H7 (cell line): ENCODE measurements at regions not wholly inside any gene's neighbourhood (a gene's known extent, or its start where the extent isn't known, plus 50 kb on each side); places are given as distances from the start of the nearest gene placed in this dataset.

Source experiments
- DNase-seq: peaks from one replicate; pipeline ENCODE4 v3.0.0; 2012
- H3K27me3 ChIP-seq: 2 replicates; pipeline ENCODE4 v1.6.0; 2011; ENCODE audit warnings: mild to moderate bottlenecking, low read length; ENCODE audit not compliant: control insufficient read depth, insufficient read depth
- H3K36me3 ChIP-seq: replicated peaks from 2 replicates; pipeline ENCODE4 v1.5.1; 2011; ENCODE audit warnings: low read length; ENCODE audit not compliant: control insufficient read depth, insufficient read depth
- H3K4me3 ChIP-seq: 2 replicates; pipeline ENCODE4 v1.5.1; 2011; ENCODE audit warnings: low read depth, mild to moderate bottlenecking, control low read depth, low read length, moderate library complexity; ENCODE audit not compliant: insufficient read depth

DNA sequence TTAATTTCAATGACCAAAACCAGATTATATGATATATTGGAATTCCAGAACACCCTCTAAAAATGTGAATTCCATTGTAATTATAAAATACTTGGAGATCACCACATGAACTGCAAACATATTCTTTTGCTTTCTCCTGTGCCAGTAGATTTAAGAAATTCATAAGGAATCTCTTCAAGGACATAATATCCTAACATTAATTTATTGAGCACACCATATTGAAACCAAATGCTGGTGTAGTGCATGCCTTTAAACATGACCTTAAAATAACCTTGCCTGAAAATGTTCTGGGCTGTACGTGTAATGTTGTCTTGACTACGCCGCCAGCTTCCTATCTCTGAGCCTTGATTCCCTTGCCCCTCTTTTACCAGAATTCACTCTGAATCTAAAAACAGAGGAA, 205.0 kb upstream of the ACTBL2 start:
- no peak overlapping the region for H3K4me3 ChIP-seq
- no peaks in the 10 kb centered on the region for H3K27me3 ChIP-seq
- no peaks in the 10 kb centered on the region for H3K36me3 ChIP-seq
- DNase-seq = no peak

DNA sequence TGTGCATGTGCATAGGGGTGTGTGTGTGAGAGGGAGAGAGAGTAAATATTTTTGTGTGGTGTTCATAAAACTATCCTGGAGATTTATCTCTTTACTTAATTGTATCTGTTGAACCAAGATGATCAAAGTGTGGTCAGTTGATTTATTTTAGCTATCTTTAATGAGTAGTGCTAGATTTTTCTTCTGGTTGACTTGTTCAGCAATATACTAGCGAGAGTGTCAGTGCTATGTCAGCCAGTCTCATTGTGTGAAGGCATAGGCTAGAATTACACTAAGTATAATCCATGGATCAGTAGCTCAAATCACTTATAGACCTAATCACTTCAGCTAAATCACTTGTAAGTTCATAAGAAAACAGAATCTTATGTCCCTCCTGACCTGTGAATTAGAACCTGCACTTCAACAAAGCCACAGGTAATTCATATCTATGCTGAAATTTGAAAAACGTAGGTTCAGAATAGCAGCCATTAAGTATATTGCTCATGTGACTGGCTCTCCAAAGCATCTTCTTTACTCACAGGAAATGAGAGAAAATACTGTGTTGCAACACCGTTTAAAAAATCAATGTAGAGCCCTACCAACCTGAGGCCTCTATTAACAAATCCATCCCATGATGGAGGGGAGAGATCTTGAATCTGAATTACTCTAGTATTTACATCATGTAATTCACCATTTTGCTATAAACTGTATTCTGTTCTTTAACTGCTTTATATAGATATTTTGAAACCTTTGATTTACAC, 203.1 kb upstream of the ACTBL2 start:
- H3K27me3 ChIP-seq = no peaks in the 10 kb centered on the region
- no peaks in the 10 kb centered on the region for H3K36me3 ChIP-seq
- DNase-seq = no peak
- no peak overlapping the region for H3K4me3 ChIP-seq

DNA sequence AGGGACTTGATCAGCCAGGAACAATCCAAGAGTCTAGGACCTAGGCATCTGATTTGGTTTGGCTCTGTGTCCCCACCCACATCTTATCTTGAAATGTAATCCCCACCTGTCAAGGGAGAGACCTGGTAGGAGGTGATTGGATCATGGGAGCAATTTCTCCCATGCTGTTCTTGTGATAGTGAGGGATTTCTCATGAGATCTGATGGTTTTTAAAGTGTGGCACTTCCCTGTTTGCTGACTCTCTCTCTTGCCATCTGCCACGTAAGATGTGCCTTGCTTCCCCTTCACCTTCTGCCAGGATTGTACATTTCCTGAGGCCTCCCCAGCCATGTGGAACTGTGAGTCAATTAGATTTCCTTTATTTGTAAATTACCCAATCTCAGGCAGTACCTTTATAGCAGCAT, 201.7 kb upstream of the ACTBL2 start:
- DNase-seq = no peak
- no peaks in the 10 kb centered on the region for H3K36me3 ChIP-seq
- H3K27me3 ChIP-seq = no peaks in the 10 kb centered on the region

DNA sequence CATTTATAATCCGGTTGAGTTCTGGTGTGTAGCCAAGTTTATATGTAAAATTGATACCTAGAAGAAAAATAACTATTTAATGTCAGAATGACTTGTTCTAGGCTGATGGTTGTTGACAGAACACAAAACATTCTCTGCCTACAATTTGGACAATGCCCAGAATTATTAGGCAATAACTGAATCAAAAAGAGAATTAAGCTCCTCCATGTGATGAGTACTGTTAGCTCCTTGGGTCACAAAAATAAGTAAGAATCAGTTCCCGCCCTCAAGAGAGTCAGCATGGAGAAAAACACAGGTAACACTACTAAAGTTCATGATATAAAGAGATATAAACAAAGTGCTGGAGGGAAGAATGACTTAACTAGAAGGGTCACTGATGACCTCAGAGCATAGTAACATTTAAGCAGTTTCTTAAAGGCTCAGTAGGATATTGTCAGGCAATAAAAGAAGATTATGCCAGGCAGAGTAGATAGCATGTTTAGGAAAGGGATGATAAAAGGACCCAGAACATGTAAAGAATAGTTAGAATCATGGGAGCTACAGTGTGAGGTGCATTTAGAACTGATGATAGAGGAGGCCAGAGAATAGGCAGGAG, 200.5 kb upstream of the ACTBL2 start:
- Histone ChIP-seq H3K36me3 (no peaks in the 10 kb centered on the region), H3K27me3 (no peaks in the 10 kb centered on the region), H3K4me3 (no peak overlapping the region)
- DNase-seq = no peak

More for the DNA sequence above, 201.7 kb upstream of the ACTBL2 start:
- H3K4me3 ChIP-seq = no peak overlapping the region

DNA sequence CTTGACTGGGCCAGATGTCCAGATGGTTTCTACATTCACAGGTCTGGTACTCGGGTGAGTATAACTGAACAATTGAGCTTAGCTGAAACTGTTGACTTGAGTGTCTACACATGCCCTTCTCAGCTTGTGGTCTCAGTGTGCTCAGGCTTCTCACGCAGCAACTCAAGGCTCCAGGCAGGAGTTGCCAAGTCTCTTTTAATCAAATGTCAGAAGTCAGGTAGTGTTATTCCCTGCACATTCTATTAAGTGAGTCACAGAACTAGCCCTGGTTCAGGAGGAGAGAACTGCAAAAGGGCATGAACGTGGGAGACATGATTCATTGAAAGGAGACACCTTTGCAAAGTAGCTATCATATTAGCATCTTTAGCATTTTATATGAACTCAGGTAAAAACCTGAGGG, 199.3 kb upstream of the ACTBL2 start:
- no peaks in the 10 kb centered on the region for H3K36me3 ChIP-seq
- no peaks in the 10 kb centered on the region for H3K27me3 ChIP-seq
- no peak for DNase-seq
- no peak overlapping the region for H3K4me3 ChIP-seq

DNA sequence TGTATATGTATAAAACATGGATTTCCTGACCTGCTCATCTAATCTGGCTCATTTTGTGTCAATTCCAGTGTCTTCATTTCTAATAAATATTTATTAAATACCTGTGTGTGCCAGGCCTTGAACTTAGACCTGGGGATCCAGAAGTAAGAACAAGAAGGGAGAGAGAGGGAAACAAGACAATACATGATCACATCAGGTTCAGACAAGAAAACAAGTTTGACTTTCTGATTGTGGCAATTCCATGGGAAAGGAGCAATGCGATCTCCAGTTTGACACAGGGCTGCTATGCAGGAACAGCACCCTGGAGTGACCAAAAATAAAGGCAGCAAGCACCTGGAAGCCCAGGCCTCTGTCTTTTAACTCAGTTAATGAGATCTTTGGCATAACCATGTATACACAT, 198.1 kb upstream of the ACTBL2 start:
- DNase-seq = no peak
- Histone ChIP-seq H3K36me3 (no peaks in the 10 kb centered on the region), H3K27me3 (no peaks in the 10 kb centered on the region), H3K4me3 (no peak overlapping the region)

DNA sequence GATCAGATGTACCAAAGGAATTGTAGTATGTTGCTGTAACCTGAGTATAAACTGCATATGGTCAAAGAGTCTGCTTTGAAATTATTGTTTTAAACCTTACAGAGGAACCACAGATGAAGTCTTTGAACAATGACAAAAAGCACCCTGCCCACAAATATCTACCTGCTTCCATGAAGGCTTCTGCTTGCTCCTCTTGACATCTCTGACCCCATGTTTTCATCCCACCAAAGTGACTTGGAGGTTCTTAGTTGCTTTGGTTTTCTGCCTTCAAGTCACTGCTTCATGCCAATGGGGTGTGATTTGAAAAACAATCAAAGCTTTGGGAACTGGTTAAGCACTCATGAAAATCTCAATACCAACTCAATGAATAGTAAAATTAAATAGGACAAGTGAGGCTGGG, 194.6 kb upstream of the ACTBL2 start:
- no peaks in the 10 kb centered on the region for H3K27me3 ChIP-seq
- no peak for DNase-seq
- no peak overlapping the region for H3K4me3 ChIP-seq
- no peaks in the 10 kb centered on the region for H3K36me3 ChIP-seq

DNA sequence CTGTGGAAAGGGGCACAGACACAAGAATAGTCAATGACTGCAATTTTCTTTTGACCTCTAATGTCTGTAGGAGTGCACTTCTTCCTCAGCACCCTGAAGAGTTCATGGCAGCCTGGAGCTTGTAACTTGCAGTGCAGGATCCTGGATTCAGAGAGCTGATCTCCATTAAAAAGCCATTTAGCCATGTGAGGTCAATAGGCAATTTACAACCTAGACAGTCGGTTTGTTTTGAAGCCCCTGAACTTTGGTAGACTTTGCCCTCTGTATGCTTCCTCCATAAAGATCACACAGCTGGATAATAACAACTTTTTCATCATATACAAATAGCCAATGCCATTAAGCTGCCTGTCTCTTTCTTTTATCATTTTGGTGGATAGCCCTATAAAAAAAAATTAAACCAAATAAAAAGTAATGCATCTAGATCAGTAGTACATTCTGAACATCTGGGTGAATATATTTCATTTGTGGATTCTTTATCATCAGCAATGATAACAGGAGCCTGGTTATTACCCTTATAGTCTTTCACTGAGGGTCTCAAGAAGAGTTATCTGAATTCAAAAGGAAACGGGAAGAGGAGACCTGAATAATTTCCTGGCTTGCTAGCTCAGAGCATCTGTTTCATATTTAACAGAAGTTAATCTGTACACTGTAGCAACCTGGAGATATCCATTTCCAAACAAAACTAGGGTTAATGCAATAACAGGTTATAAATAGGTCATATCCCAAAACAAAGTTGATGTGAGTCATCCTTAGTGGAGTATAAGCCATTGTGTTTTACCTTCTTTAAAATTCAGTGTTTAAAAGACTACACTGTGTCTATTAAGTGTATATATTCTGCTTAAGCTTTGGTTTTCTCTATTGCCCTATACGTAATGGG, 193.8 kb upstream of the ACTBL2 start:
- Histone ChIP-seq H3K4me3 (no peak overlapping the region), H3K27me3 (no peaks in the 10 kb centered on the region), H3K36me3 (no peaks in the 10 kb centered on the region)
- DNase-seq = no peak

DNA sequence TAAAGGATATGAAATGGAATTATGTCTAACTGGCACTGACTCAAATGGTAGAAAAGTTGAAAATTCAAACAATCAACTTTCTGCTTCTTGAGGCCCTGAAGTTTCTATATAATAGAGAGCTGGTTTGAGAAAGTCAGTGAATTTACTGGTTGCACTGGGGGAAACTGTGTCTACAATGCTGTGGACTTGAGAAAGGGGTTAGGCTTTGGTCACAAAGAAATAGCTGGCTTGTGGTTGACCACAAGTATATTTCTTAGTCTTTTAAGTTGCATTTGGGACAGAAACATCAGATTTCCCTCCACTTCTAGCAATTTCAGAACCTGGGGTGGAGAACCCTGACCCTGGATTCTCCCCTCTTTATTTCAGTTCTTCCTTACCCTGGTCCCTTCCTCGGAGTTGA, 192.6 kb upstream of the ACTBL2 start:
- DNase-seq = no peak
- H3K27me3 ChIP-seq = no peaks in the 10 kb centered on the region
- H3K4me3 ChIP-seq = no peak overlapping the region
- no peaks in the 10 kb centered on the region for H3K36me3 ChIP-seq

DNA sequence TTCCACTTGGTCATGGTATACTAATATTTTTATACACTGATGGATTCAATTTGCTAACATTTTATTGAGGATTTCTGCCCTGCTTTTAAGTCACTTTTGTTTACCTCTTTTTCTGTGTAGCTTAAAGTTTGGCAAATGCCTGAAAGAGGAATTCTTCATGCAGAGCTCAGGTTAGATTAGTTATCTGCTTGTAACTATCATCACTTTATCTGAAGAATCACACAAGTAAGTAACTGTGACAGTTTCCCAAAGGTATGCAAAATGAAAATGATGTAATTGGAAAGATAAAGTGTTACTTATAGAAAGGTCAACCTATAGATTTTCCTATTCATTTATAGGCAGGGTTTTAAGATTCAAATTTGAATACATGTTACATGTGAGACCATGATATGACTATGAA, 188.8 kb upstream of the ACTBL2 start:
- DNase-seq = no peak
- Histone ChIP-seq H3K36me3 (no peaks in the 10 kb centered on the region), H3K27me3 (no peaks in the 10 kb centered on the region), H3K4me3 (no peak overlapping the region)

DNA sequence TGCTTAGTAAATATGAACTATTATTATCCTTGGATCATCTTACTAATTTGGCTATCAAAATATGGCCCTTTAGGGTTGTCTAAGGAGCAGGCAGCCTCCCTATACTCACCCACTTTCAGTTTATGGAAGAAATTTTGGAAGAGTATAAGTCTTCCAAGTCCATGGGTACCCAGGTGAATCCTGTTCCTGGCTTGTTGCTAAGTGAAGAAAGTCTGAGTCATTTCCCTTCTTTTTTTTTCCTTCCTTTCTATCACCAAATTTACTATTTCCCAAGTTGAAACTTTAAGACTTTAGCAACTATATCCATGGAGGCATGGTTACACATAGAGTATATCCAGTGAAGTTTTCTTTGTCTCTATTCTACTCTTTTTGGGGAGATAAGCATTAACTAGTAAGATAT, 184.0 kb upstream of the ACTBL2 start:
- no peaks in the 10 kb centered on the region for H3K36me3 ChIP-seq
- H3K4me3 ChIP-seq = no peak overlapping the region
- H3K27me3 ChIP-seq = no peaks in the 10 kb centered on the region
- no peak for DNase-seq

DNA sequence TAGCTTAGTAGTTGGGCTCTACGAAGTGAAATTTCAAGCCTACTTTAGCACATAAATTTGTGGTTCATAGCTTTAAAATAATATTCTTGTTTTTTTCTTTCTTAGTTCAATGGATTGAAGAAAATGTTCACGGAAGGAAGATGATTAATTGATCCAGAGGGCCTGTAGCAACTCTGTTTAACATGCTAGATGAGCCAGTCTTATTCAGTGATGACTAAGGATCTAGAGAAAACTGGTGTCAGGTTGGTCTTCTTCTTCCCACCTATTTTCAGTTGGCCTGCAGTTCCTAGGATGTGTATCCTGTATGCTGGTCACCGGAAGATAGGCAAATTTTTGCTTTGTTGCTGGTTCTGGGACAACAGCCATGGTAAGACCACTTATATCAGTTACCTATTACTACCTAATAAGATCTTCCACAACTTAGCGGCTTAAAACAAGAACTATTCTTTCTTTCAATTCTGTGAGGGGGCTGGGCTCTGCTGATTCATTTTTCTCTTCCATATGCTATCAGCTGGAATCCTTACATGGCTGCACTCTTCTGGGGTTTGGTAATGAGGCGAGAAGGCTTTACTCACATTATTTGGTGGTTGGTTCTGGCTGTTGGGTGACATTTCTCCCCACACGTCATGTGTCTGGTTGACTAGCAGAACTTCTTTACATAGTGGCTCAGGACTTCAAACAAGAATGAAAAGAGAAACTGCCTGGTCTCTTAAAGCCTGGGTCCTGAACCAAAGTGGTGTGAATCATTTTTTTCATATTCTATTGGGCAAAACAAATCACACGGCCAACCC, 182.7 kb upstream of the ACTBL2 start:
- no peak overlapping the region for H3K4me3 ChIP-seq
- no peak for DNase-seq
- no peaks in the 10 kb centered on the region for H3K27me3 ChIP-seq
- no peaks in the 10 kb centered on the region for H3K36me3 ChIP-seq

DNA sequence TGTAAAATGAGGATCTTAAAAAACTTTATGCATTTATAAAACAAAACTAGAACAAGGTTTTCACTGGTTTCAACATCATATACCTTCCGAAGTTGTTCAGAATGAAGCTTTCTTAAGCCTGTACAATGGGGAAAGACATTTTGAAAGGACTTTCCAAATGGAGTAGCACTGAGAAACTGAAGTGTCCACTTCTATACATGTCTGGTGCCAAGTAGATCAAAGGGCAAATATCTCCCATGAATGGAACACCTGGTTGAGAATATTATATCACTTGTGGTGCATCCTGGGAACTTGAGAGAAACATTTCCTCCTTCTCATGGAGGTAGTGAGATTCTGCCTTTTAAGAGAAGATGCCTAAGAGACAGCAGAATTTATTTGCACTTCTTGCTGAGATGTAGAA, 182.1 kb upstream of the ACTBL2 start:
- no peak overlapping the region for H3K4me3 ChIP-seq
- no peaks in the 10 kb centered on the region for H3K36me3 ChIP-seq
- DNase-seq = no peak
- no peaks in the 10 kb centered on the region for H3K27me3 ChIP-seq

DNA sequence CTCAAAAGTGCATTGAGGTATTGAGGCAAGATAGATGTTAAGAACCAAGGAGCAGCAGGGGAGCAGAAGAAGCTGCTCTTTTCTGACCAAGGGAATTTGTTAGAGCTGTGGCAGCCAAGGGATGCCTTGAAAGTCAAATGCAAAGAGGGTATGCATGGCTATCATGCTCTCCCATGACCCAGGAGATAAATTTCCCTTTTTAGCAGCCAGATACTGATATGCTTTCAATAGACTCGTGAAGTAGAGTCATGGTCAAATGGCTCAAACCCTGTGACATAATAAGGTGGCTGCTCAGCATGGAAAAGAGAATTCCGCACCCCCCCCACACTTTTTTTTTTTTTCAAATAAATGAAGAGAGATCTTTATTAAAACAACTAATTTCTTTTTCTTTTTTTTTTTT, 180.9 kb upstream of the ACTBL2 start:
- H3K27me3 ChIP-seq = no peaks in the 10 kb centered on the region
- H3K4me3 ChIP-seq = no peak overlapping the region
- no peak for DNase-seq
- H3K36me3 ChIP-seq = no peaks in the 10 kb centered on the region
